PC-3 (cell line): ENCODE measurements at regions not wholly inside any gene's neighbourhood (a gene's known extent, or its start where the extent isn't known, plus 50 kb on each side); places are given as distances from the start of the nearest gene placed in this dataset.

ENCODE experiments used
- EZH2 ChIP-seq: fragments of 300-600 bp; sonication (generic); IDR thresholded peaks from one replicate; pipeline ENCODE4 v1.6.1; 2017; ENCODE audit warnings: antibody characterized with exemption, mild to moderate bottlenecking, low read length; ENCODE audit not compliant: unreplicated experiment
- EZH2phosphoT487 ChIP-seq: fragments of 300-600 bp; sonication (generic); IDR thresholded peaks from 2 replicates; pipeline ENCODE4 v1.6.1; 2018; ENCODE audit warnings: mild to moderate bottlenecking, antibody characterized with exemption, low read length, borderline replicate concordance
- TF ChIP-seq, protein P1 (sequence below): fragments of 300-600 bp; sonication (generic); conservative IDR thresholded peaks from 2 replicates; pipeline ENCODE4 v1.5.1; 2017; ENCODE audit warnings: antibody characterized with exemption, low read depth, mild to moderate bottlenecking, low read length

DNA sequence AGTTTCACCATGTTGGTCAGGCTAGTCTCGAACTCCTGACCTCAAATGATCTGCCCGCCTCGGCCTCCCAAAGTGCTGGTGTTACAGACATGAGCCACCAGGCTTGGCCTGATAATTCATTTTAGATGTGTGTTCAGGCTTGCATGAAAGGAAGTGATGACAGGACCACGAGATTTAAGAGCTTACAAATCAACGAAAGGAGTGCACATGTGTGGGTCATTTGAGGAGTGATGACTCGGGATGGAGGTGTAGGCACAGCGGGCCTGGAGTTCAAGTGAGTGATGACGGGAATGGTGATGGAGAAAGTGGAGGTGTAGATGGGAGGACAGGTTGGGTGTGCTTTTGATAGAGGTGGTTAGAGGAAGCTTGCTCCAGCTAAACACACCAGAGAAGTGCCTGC, 742.4 kb downstream of the GALR1 start:
- TF ChIP-seq, protein P1, sequence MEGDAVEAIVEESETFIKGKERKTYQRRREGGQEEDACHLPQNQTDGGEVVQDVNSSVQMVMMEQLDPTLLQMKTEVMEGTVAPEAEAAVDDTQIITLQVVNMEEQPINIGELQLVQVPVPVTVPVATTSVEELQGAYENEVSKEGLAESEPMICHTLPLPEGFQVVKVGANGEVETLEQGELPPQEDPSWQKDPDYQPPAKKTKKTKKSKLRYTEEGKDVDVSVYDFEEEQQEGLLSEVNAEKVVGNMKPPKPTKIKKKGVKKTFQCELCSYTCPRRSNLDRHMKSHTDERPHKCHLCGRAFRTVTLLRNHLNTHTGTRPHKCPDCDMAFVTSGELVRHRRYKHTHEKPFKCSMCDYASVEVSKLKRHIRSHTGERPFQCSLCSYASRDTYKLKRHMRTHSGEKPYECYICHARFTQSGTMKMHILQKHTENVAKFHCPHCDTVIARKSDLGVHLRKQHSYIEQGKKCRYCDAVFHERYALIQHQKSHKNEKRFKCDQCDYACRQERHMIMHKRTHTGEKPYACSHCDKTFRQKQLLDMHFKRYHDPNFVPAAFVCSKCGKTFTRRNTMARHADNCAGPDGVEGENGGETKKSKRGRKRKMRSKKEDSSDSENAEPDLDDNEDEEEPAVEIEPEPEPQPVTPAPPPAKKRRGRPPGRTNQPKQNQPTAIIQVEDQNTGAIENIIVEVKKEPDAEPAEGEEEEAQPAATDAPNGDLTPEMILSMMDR = no peak
- TF ChIP-seq EZH2 (no peak), EZH2phosphoT487 (no peak)
